Activated CD4-positive, alpha-beta T cell treated with anti-CD3 and anti-CD28 coated beads for 4 hours (primary cell): ENCODE measurements at regions not wholly inside any gene's neighbourhood (a gene's known extent, or its start where the extent isn't known, plus 50 kb on each side); places are given as distances from the start of the nearest gene placed in this dataset.

Source experiments
- DNase-seq, 2 donors: peaks; one replicate each; pipeline ENCODE4 v3.0.0-alpha.2; 2020

GRCh38 chr12:127419111-127419510 is 847.9 kb upstream of the TMEM132C start:
- no peak for DNase-seq

- no peak for DNase-seq
Observed at GRCh38 chr12:127421614-127422013, 845.4 kb upstream of the TMEM132C start.

- DNase-seq = no peak
Observed at GRCh38 chr12:127422935-127423566, 843.9 kb upstream of the TMEM132C start.

- DNase-seq = no peak
Observed at GRCh38 chr12:127425474-127425873, 841.5 kb upstream of the TMEM132C start.

DNA sequence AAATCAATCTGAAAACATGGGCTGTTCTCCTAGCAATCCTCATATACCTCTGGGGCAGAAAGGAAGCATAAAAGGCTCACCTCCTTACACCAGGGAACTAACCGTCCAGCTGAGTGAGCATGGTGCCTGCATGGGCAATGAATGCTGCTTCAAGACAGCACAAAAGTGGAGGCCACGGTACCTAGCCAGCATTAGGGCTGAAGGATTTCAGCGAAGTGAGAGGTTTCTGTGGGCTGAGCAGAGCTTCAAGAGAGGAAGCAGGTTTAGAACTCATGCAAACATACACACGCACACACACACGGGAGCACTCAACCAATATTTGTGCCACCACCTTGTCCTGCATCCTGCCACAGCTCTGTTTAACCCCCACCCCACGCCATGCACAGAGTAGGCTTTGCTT is 838.5 kb upstream of the TMEM132C start:
- DNase-seq = no peak

DNA sequence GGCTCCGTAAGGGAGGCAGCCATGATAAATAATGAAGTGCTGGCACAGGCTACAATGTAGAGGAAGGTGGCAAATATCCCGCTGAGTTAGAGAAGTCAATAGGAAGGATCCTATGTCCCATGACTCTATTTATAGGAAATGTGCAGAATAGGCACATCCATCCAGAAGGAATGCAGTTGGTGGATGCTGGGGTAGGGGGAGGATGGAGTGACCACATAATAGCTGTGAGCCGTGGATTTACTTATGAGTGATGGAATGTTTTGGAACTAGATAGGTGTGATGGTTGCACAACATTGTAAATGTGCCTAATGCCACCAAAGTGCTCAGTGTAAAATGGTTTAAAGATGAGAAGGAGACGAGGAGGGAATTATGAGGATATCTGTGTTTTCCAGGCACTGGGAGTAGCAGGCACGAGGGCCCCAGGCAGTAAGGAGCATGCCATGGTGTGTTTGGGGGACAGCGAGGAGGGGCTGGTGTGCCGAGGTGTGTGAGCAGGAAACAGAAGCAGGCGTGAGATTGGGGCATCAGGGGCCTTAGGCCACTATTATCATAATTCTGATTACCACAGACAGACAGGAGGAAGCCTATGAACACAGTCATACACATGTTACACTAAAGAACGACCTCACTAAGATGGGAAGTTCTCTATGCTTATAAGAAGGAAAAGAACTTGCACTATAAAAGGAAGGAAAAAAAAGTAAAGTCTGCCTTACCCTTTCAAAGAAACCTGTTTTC is 837.3 kb upstream of the TMEM132C start:
- DNase-seq = no peak

GRCh38 chr12:127430401-127430800 is 836.6 kb upstream of the TMEM132C start:
- DNase-seq = no peak

GRCh38 chr12:127431177-127431576 is 835.8 kb upstream of the TMEM132C start:
- no peak for DNase-seq

GRCh38 chr12:127431594-127431993 is 835.4 kb upstream of the TMEM132C start:
- no peak for DNase-seq

GRCh38 chr12:127435439-127435838 is 831.5 kb upstream of the TMEM132C start:
- DNase-seq = no peak

- no peak for DNase-seq
Observed at GRCh38 chr12:127438512-127439244, 828.3 kb upstream of the TMEM132C start.

DNA sequence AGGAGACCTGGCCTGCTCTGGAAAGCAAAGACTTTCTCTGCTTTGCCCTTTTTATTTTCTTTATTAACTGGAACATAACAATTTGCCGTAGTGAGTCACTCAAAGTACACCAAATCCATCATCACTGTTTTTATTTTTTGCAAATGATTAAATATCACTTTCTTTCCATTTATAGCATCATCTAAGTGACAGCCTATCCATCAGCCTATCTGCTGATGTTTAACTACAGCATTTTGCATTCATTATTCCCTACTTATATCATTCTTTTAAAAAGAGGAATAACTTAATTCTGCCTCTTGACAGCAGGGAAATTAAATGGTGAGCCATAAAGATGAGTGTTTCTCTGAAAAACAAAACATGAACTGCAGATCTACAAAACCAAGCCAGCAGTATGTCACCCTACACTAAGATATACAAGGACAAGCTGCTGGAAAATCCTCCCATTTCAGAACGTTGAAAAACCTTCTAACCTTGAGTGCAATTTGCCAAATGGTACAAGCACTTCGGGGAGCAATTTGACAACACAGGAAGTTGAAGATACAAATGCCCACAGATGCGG is 821.3 kb upstream of the TMEM132C start:
- DNase-seq = no peak

GRCh38 chr12:127448906-127449305 is 818.1 kb upstream of the TMEM132C start:
- DNase-seq = no peak

DNA sequence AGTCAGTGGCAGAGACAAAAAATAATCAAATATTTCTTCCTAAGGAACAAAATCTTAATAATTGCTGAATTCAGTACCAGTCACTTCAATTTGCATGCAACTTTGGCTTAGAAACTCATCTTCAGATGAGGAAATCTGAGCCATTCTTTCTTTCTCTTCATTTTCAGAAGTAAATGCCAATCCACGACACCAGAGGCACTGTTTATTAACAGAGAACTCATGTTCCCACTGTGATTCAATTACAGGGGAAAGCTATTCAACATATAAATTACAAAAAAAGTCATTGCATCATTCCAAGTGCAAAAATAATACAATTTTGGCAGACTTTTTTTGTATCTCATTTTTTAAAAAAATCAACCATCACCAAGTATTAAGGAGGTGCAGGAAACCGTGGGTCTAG is 816.1 kb upstream of the TMEM132C start:
- no peak for DNase-seq

- DNase-seq = no peak
Observed at GRCh38 chr12:127455347-127456265, 811.4 kb upstream of the TMEM132C start.

- no peak for DNase-seq
Observed at GRCh38 chr12:127457726-127458125, 809.2 kb upstream of the TMEM132C start.

GRCh38 chr12:127459166-127459565 is 807.8 kb upstream of the TMEM132C start:
- no peak for DNase-seq

DNA sequence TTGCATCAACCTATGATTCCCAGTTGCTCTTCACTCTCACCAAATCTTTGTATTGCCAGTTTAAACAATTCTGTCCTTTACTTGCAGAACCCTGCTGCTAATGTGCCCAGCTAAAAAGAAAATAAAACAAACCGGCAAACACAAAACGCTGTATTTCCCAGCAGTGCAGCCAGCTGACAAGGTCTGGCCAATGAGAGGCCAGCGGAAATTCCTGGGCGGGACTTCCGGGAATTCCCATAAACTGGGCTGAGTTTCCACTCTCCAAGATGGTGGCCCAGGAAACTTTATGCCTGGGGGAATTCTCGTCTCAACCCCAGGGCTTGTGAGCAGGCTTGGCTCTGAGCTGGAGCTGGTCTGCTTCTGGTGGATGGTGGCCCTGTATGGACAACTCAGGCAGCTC is 807.3 kb upstream of the TMEM132C start:
- no peak for DNase-seq

DNA sequence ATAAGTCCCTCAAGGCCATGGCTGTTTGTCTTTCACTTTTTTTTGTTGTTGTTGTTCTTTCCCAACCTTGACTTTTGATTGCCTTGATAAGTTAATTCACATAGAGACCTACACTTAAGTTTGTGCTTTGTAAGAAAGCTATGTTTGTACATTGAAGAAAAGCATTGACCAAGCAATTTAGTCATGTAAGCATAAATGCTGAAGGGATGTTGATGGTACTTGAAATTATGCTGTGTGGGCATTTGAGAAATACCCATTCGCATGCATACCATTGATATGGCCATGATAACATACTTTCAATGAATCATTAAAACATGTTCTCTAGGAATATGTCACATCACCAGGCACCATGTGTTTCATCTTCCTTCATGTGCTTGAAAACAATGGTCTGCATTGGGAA is 803.7 kb upstream of the TMEM132C start:
- DNase-seq = no peak

GRCh38 chr12:127469331-127469730 is 797.6 kb upstream of the TMEM132C start:
- DNase-seq = no peak

- no peak for DNase-seq
Observed at GRCh38 chr12:127473766-127474165, 793.2 kb upstream of the TMEM132C start.

DNA sequence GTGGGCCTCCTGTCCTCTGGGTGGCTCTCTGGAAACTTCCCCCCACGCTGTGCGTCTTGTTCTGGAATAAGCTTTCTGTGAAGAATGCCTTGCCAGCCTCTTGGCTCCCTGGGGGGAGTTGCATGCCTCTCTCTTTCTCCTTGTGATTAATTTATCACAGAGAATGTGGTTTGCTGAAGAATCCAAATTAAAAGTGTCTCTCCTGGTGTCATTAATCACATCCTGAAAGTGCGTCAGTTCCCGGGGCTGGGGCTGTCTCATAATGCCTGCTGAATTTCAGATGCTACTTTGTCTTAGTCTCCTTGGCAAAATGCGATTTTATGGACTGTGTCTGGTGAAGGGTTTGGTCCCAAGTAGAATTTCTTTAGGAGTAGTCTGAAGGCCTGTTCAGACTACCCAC is 787.7 kb upstream of the TMEM132C start:
- no peak for DNase-seq
